WTC11 (cell line): ENCODE measurements at regions not wholly inside any gene's neighbourhood (a gene's known extent, or its start where the extent isn't known, plus 50 kb on each side); places are given as distances from the start of the nearest gene placed in this dataset.

Source experiments
- ATAC-seq: fragments of 200-7000 bp; cut with Tn5 transposase; 2 replicates; pipeline ENCODE4 v1.10.0; 2021; ENCODE audit warnings: mild to moderate bottlenecking, moderate library complexity
- CTCF ChIA-PET: fragments of 300-600 bp; sonication (Branson Sonifier 250); formaldehyde crosslinking; loops from one replicate; lab custom pipeline; 2021; ENCODE audit warnings: antibody characterized with exemption; lab: Charles Lee
- POLR2A ChIA-PET: fragments of 350-600 bp; sonication (Branson Sonifier 250); formaldehyde crosslinking; loops from one replicate; lab custom pipeline; 2021; ENCODE audit warnings: antibody characterized with exemption; lab: Charles Lee
- DNase-seq: peaks from one replicate; pipeline ENCODE4 v3.0.0; 2021; ENCODE audit warnings: low spot score
- H3K27ac Mint-ChIP-seq: 2 replicates; pipeline ENCODE4 v1.8.0; 2021; ENCODE audit warnings: mixed read lengths
- H3K27me3 Mint-ChIP-seq: 2 replicates; pipeline ENCODE4 v1.8.0; 2021; ENCODE audit warnings: low read depth, mild to moderate bottlenecking, moderate library complexity, mixed read lengths
- H3K36me3 Mint-ChIP-seq: 2 replicates; pipeline ENCODE4 v1.8.0; 2021; ENCODE audit warnings: mixed read lengths
- H3K4me1 Mint-ChIP-seq: 2 replicates; pipeline ENCODE4 v1.8.0; 2022; ENCODE audit warnings: mixed read lengths
- H3K4me3 Mint-ChIP-seq: 2 replicates; pipeline ENCODE4 v1.8.0; 2021; ENCODE audit warnings: mild to moderate bottlenecking, moderate library complexity, mixed read lengths
- H3K9me3 Mint-ChIP-seq: 2 replicates; pipeline ENCODE4 v1.8.0; 2021; ENCODE audit warnings: mixed read lengths
- AR ChIP-seq: fragments of 250-450 bp; sonication (Bioruptor Pico); IDR thresholded peaks from 2 replicates; pipeline ENCODE4 v1.9.0; 2021; ENCODE audit warnings: mild to moderate bottlenecking
- CBFB ChIP-seq: sonication (generic); formaldehyde crosslinking; IDR thresholded peaks from 2 replicates; pipeline ENCODE4 v1.8.1; 2022; ENCODE audit warnings: mild to moderate bottlenecking, low read depth, missing genetic modification reagents
- CREB1 ChIP-seq: sonication (generic); formaldehyde crosslinking; IDR thresholded peaks from 2 replicates; pipeline ENCODE4 v1.8.0; 2023; ENCODE audit warnings: mild to moderate bottlenecking, missing genetic modification reagents
- E2F4 ChIP-seq: sonication (generic); formaldehyde crosslinking; IDR thresholded peaks from 2 replicates; pipeline ENCODE4 v1.8.1; 2022; ENCODE audit warnings: low read depth, mild to moderate bottlenecking, moderate library complexity, missing genetic modification reagents, borderline replicate concordance
- ESRRA ChIP-seq: sonication (generic); formaldehyde crosslinking; IDR thresholded peaks from 2 replicates; pipeline ENCODE4 v1.8.1; 2022; ENCODE audit warnings: mild to moderate bottlenecking, missing genetic modification reagents, borderline replicate concordance
- ETV6 ChIP-seq: sonication (generic); formaldehyde crosslinking; IDR thresholded peaks from 2 replicates; pipeline ENCODE4 v1.8.1; 2022; ENCODE audit warnings: mild to moderate bottlenecking, missing genetic modification reagents
- FOXJ3 ChIP-seq: sonication (generic); formaldehyde crosslinking; IDR thresholded peaks from 2 replicates; pipeline ENCODE4 v1.9.0; 2021; ENCODE audit warnings: missing genetic modification reagents, mild to moderate bottlenecking, borderline replicate concordance
- FOXP1 ChIP-seq: sonication (generic); formaldehyde crosslinking; IDR thresholded peaks from 2 replicates; pipeline ENCODE4 v1.8.0; 2022; ENCODE audit warnings: missing genetic modification reagents, mild to moderate bottlenecking, moderate library complexity, borderline replicate concordance
- FOXP4 ChIP-seq: sonication (generic); formaldehyde crosslinking; IDR thresholded peaks from 2 replicates; pipeline ENCODE4 v1.8.0; 2022; ENCODE audit warnings: mild to moderate bottlenecking, missing genetic modification reagents
- GABPB1 ChIP-seq: sonication (generic); formaldehyde crosslinking; IDR thresholded peaks from 2 replicates; pipeline ENCODE4 v1.8.1; 2023; ENCODE audit warnings: mild to moderate bottlenecking, missing genetic modification reagents
- IRF1 ChIP-seq: sonication (generic); formaldehyde crosslinking; IDR thresholded peaks from 2 replicates; pipeline ENCODE4 v1.8.0; 2023; ENCODE audit warnings: missing genetic modification reagents
- JAZF1 ChIP-seq: fragments of 250-450 bp; sonication (Bioruptor Pico); IDR thresholded peaks from 2 replicates; pipeline ENCODE4 v1.9.0; 2021; ENCODE audit warnings: moderate library complexity, mild to moderate bottlenecking, inconsistent platforms
- JUN ChIP-seq: sonication (generic); formaldehyde crosslinking; IDR thresholded peaks from 2 replicates; pipeline ENCODE4 v1.8.0; 2023; ENCODE audit warnings: mild to moderate bottlenecking, missing genetic modification reagents
- NR3C1 ChIP-seq: sonication (generic); formaldehyde crosslinking; conservative IDR thresholded peaks from 2 replicates; pipeline ENCODE4 v1.8.1; 2023; ENCODE audit warnings: low read depth, mild to moderate bottlenecking, missing genetic modification reagents
- SMAD4 ChIP-seq: sonication (generic); formaldehyde crosslinking; IDR thresholded peaks from 2 replicates; pipeline ENCODE4 v1.8.0; 2022; ENCODE audit warnings: mild to moderate bottlenecking, missing genetic modification reagents
- SP1 ChIP-seq: sonication (generic); formaldehyde crosslinking; conservative IDR thresholded peaks from 2 replicates; pipeline ENCODE4 v1.8.1; 2022; ENCODE audit warnings: missing genetic modification reagents
- TEAD1 ChIP-seq: sonication (generic); formaldehyde crosslinking; IDR thresholded peaks from 2 replicates; pipeline ENCODE4 v1.8.0; 2022; ENCODE audit warnings: mild to moderate bottlenecking, missing genetic modification reagents
- TEAD4 ChIP-seq: sonication (generic); formaldehyde crosslinking; IDR thresholded peaks from 2 replicates; pipeline ENCODE4 v1.8.0; 2022; ENCODE audit warnings: mild to moderate bottlenecking, missing genetic modification reagents
- TP53 ChIP-seq: sonication (generic); formaldehyde crosslinking; IDR thresholded peaks from 2 replicates; pipeline ENCODE4 v1.8.1; 2023; ENCODE audit warnings: mild to moderate bottlenecking, missing genetic modification reagents
- ZNF263 ChIP-seq: sonication (generic); formaldehyde crosslinking; IDR thresholded peaks from 2 replicates; pipeline ENCODE4 v1.8.1; 2022; ENCODE audit warnings: low read depth, mild to moderate bottlenecking, moderate library complexity, missing genetic modification reagents
- ZNF416 ChIP-seq: fragments of 250-450 bp; sonication (Bioruptor Pico); IDR thresholded peaks from 2 replicates; pipeline ENCODE4 v1.9.0; 2021; ENCODE audit warnings: mild to moderate bottlenecking, inconsistent platforms

GRCh38 chr22:48853627-48854240 lies 973.9 kb downstream of the BRD1 start:
- Mint-ChIP-seq H3K27ac (no peak overlapping the region), H3K27me3 (no peaks in the 10 kb centered on the region), H3K4me1 (no peaks in the 10 kb centered on the region), H3K36me3 (no peaks in the 10 kb centered on the region), H3K9me3 (peaks cover 25% of the 10 kb centered on the region), H3K4me3 (no peak overlapping the region)
- DNase-seq (no peak), ATAC-seq (no peak)
- ChIA-PET POLR2A (no interaction called here), CTCF (no interaction called here)
- TF ChIP-seq FOXP4 (CRISPR knock-in tag) (no peak), FOXP1 (CRISPR knock-in tag) (no peak), ESRRA (CRISPR knock-in tag) (no peak), TEAD4 (CRISPR knock-in tag) (no peak), JAZF1 (CRISPR knock-in tag) (no peak), NR3C1 (CRISPR knock-in tag) (no peak), SP1 (CRISPR knock-in tag) (no peak), SMAD4 (no peak), CBFB (no peak), ZNF263 (CRISPR knock-in tag) (no peak), CREB1 (CRISPR knock-in tag) (no peak), ETV6 (CRISPR knock-in tag) (no peak), GABPB1 (no peak), TP53 (CRISPR knock-in tag) (no peak), TEAD1 (CRISPR knock-in tag) (no peak), IRF1 (CRISPR knock-in tag) (no peak), AR (no peak), JUN (CRISPR knock-in tag) (no peak)

- Mint-ChIP-seq H3K27me3 (no peaks in the 10 kb centered on the region; the same call in 1 of the 2 replicates), H3K9me3 (peaks cover 18% of the 10 kb centered on the region), H3K4me3 (no peak overlapping the region), H3K27ac (no peak overlapping the region), H3K4me1 (no peaks in the 10 kb centered on the region), H3K36me3 (no peaks in the 10 kb centered on the region)
- TF ChIP-seq FOXJ3 (CRISPR knock-in tag): no peak
- no peak for TF ChIP-seq E2F4
- TF ChIP-seq ZNF416 (CRISPR knock-in tag): no peak
- no peak for ATAC-seq
- POLR2A ChIA-PET: no interaction called here
- no peak for DNase-seq
- CTCF ChIA-PET: no interaction called here
These were observed 975.6 kb downstream of the BRD1 start for GRCh38 chr22:48851933-48852549.
